ENCODE measurements at regions not wholly inside any gene's neighbourhood (a gene's known extent, or its start where the extent isn't known, plus 50 kb on each side); places are given as distances from the start of the nearest gene placed in this dataset.

- peak; percentile 96 for DNase-seq (ENCODE audit: low read depth)
- Histone ChIP-seq H3K27me3 (replicated peaks; ENCODE audit: control insufficient read depth, insufficient read depth, low read length) (no peaks in the 10 kb centered on the region), H3K36me3 (ENCODE audit: control insufficient read depth, insufficient read depth, low read length, severe bottlenecking) (no peaks in the 10 kb centered on the region), H3K9me3 (ENCODE audit: control insufficient read depth, low read length) (no peaks in the 10 kb centered on the region), H3K9ac (ENCODE audit: low read length) (peak overlapping the region; percentile 63), H3K4me1 (ENCODE audit: control insufficient read depth, insufficient read depth, low read length) (peaks cover 43% of the 10 kb centered on the region), H3K4me3 (ENCODE audit: low read length) (peak overlapping the region; percentile 57)
Observed at GRCh38 chr4:158051401-158052235, 121.2 kb downstream of the GASK1B start.

- Histone ChIP-seq H3K27me3 (replicated peaks; ENCODE audit: control insufficient read depth, insufficient read depth, low read length) (no peaks in the 10 kb centered on the region), H3K4me1 (ENCODE audit: control insufficient read depth, insufficient read depth, low read length) (peaks cover 43% of the 10 kb centered on the region), H3K36me3 (ENCODE audit: control insufficient read depth, insufficient read depth, low read length, severe bottlenecking) (no peaks in the 10 kb centered on the region), H3K4me3 (ENCODE audit: low read length) (peak overlapping the region; percentile 57), H3K9ac (ENCODE audit: low read length) (peak overlapping the region; percentile 44), H3K9me3 (ENCODE audit: control insufficient read depth, low read length) (no peaks in the 10 kb centered on the region)
- no peak for DNase-seq (ENCODE audit: low read depth)
Observed at GRCh38 chr4:158050942-158051341, 121.9 kb downstream of the GASK1B start.

GRCh38 chr4:158046345-158046744 lies 126.5 kb downstream of the GASK1B start:
- H3K4me1 ChIP-seq (ENCODE audit: control insufficient read depth, insufficient read depth, low read length): peaks cover 35% of the 10 kb centered on the region
- no peak overlapping the region for H3K4me3 ChIP-seq (ENCODE audit: low read length)
- H3K9me3 ChIP-seq (ENCODE audit: control insufficient read depth, low read length): no peaks in the 10 kb centered on the region
- H3K27me3 ChIP-seq (replicated peaks; ENCODE audit: control insufficient read depth, insufficient read depth, low read length): no peaks in the 10 kb centered on the region
- H3K9ac ChIP-seq (ENCODE audit: low read length): no peak overlapping the region
- no peaks in the 10 kb centered on the region for H3K36me3 ChIP-seq (ENCODE audit: control insufficient read depth, insufficient read depth, low read length, severe bottlenecking)
- peak; percentile 13 for DNase-seq (ENCODE audit: low read depth)

GRCh38 chr4:158043971-158044618 lies 128.7 kb downstream of the GASK1B start:
- Histone ChIP-seq H3K4me3 (ENCODE audit: low read length) (no peak overlapping the region), H3K36me3 (ENCODE audit: control insufficient read depth, insufficient read depth, low read length, severe bottlenecking) (no peaks in the 10 kb centered on the region), H3K9ac (ENCODE audit: low read length) (no peak overlapping the region), H3K9me3 (ENCODE audit: control insufficient read depth, low read length) (no peaks in the 10 kb centered on the region), H3K27me3 (replicated peaks; ENCODE audit: control insufficient read depth, insufficient read depth, low read length) (no peaks in the 10 kb centered on the region), H3K4me1 (ENCODE audit: control insufficient read depth, insufficient read depth, low read length) (peaks cover 25% of the 10 kb centered on the region)
- DNase-seq (ENCODE audit: low read depth): no peak

- Histone ChIP-seq H3K27me3 (replicated peaks; ENCODE audit: control insufficient read depth, insufficient read depth, low read length) (no peaks in the 10 kb centered on the region), H3K9ac (ENCODE audit: low read length) (peak overlapping the region; percentile 27), H3K9me3 (ENCODE audit: control insufficient read depth, low read length) (no peaks in the 10 kb centered on the region), H3K36me3 (ENCODE audit: control insufficient read depth, insufficient read depth, low read length, severe bottlenecking) (no peaks in the 10 kb centered on the region), H3K4me1 (ENCODE audit: control insufficient read depth, insufficient read depth, low read length) (peaks cover 25% of the 10 kb centered on the region), H3K4me3 (ENCODE audit: low read length) (peak overlapping the region; percentile 52)
- peak; percentile 79 for DNase-seq (ENCODE audit: low read depth)
Observed at GRCh38 chr4:158042591-158043030, 130.2 kb downstream of the GASK1B start.

GRCh38 chr4:158038718-158039117 lies 134.1 kb downstream of the GASK1B start:
- Histone ChIP-seq H3K4me1 (ENCODE audit: control insufficient read depth, insufficient read depth, low read length) (peaks cover 17% of the 10 kb centered on the region), H3K4me3 (ENCODE audit: low read length) (no peak overlapping the region), H3K9me3 (ENCODE audit: control insufficient read depth, low read length) (no peaks in the 10 kb centered on the region), H3K9ac (ENCODE audit: low read length) (no peak overlapping the region), H3K27me3 (replicated peaks; ENCODE audit: control insufficient read depth, insufficient read depth, low read length) (no peaks in the 10 kb centered on the region), H3K36me3 (ENCODE audit: control insufficient read depth, insufficient read depth, low read length, severe bottlenecking) (no peaks in the 10 kb centered on the region)
- no peak for DNase-seq (ENCODE audit: low read depth)

- no peaks in the 10 kb centered on the region for H3K27me3 ChIP-seq (replicated peaks; ENCODE audit: control insufficient read depth, insufficient read depth, low read length)
- H3K4me3 ChIP-seq (ENCODE audit: low read length): no peak overlapping the region
- H3K9me3 ChIP-seq (ENCODE audit: control insufficient read depth, low read length): no peaks in the 10 kb centered on the region
- DNase-seq (ENCODE audit: low read depth): no peak
- peaks cover 7% of the 10 kb centered on the region for H3K4me1 ChIP-seq (ENCODE audit: control insufficient read depth, insufficient read depth, low read length)
- no peaks in the 10 kb centered on the region for H3K36me3 ChIP-seq (ENCODE audit: control insufficient read depth, insufficient read depth, low read length, severe bottlenecking)
- H3K9ac ChIP-seq (ENCODE audit: low read length): no peak overlapping the region
Observed at GRCh38 chr4:158036998-158037397, 135.8 kb downstream of the GASK1B start.

- H3K9me3 ChIP-seq (ENCODE audit: control insufficient read depth, low read length): no peaks in the 10 kb centered on the region
- no peak overlapping the region for H3K4me3 ChIP-seq (ENCODE audit: low read length)
- DNase-seq (ENCODE audit: low read depth): no peak
Observed at GRCh38 chr4:158035662-158036195, 137.1 kb downstream of the GASK1B start.

GRCh38 chr4:158033416-158034120 lies 139.3 kb downstream of the GASK1B start:
- Histone ChIP-seq H3K4me3 (ENCODE audit: low read length) (no peak overlapping the region), H3K9ac (ENCODE audit: low read length) (no peak overlapping the region), H3K36me3 (ENCODE audit: control insufficient read depth, insufficient read depth, low read length, severe bottlenecking) (no peaks in the 10 kb centered on the region), H3K9me3 (ENCODE audit: control insufficient read depth, low read length) (peaks cover 8% of the 10 kb centered on the region), H3K27me3 (replicated peaks; ENCODE audit: control insufficient read depth, insufficient read depth, low read length) (no peaks in the 10 kb centered on the region), H3K4me1 (ENCODE audit: control insufficient read depth, insufficient read depth, low read length) (no peaks in the 10 kb centered on the region)
- peak; percentile 42 for DNase-seq (ENCODE audit: low read depth)

More at GRCh38 chr4:158035662-158036195, 137.1 kb downstream of the GASK1B start:
- Histone ChIP-seq H3K4me1 (ENCODE audit: control insufficient read depth, insufficient read depth, low read length) (no peaks in the 10 kb centered on the region), H3K36me3 (ENCODE audit: control insufficient read depth, insufficient read depth, low read length, severe bottlenecking) (no peaks in the 10 kb centered on the region), H3K27me3 (replicated peaks; ENCODE audit: control insufficient read depth, insufficient read depth, low read length) (no peaks in the 10 kb centered on the region), H3K9ac (ENCODE audit: low read length) (no peak overlapping the region)

GRCh38 chr4:158032733-158033415 lies 140.0 kb downstream of the GASK1B start:
- Histone ChIP-seq H3K9me3 (ENCODE audit: control insufficient read depth, low read length) (peaks cover 15% of the 10 kb centered on the region), H3K4me3 (ENCODE audit: low read length) (peak overlapping the region; percentile 36), H3K4me1 (ENCODE audit: control insufficient read depth, insufficient read depth, low read length) (no peaks in the 10 kb centered on the region), H3K27me3 (replicated peaks; ENCODE audit: control insufficient read depth, insufficient read depth, low read length) (no peaks in the 10 kb centered on the region), H3K36me3 (ENCODE audit: control insufficient read depth, insufficient read depth, low read length, severe bottlenecking) (no peaks in the 10 kb centered on the region), H3K9ac (ENCODE audit: low read length) (no peak overlapping the region)
- DNase-seq (ENCODE audit: low read depth): no peak
